CD4-positive, alpha-beta T cell treated with Interleukin-15 for 4 hours (primary cell): ENCODE measurements at regions not wholly inside any gene's neighbourhood (a gene's known extent, or its start where the extent isn't known, plus 50 kb on each side); places are given as distances from the start of the nearest gene placed in this dataset.

Source experiments
- DNase-seq: peaks from one replicate; pipeline ENCODE4 v3.0.0-alpha.2; 2020; ENCODE audit warnings: low spot score

GRCh38 chr2:147468349-147468748, 376.5 kb upstream of the ACVR2A start:
- no peak for DNase-seq

GRCh38 chr2:147467441-147467840, 377.4 kb upstream of the ACVR2A start:
- DNase-seq = no peak

- DNase-seq = no peak
Observed at GRCh38 chr2:147464737-147465357, 380.0 kb upstream of the ACVR2A start.

- no peak for DNase-seq
Observed at GRCh38 chr2:147463881-147464520, 380.8 kb upstream of the ACVR2A start.

- no peak for DNase-seq
Observed at GRCh38 chr2:147460155-147460554, 384.7 kb upstream of the ACVR2A start.

- no peak for DNase-seq
Observed at GRCh38 chr2:147456779-147457178, 388.1 kb upstream of the ACVR2A start.

GRCh38 chr2:147451902-147452515, 392.8 kb upstream of the ACVR2A start:
- DNase-seq = no peak

GRCh38 chr2:147450661-147451510, 393.9 kb upstream of the ACVR2A start:
- DNase-seq = no peak

GRCh38 chr2:147449323-147449991, 395.4 kb upstream of the ACVR2A start:
- DNase-seq = peak; percentile 71

- no peak for DNase-seq
Observed at GRCh38 chr2:147442816-147443215, 402.0 kb upstream of the ACVR2A start.

- DNase-seq = no peak
Observed at GRCh38 chr2:147441182-147441581, 403.6 kb upstream of the ACVR2A start.

GRCh38 chr2:147440734-147441133, 404.1 kb upstream of the ACVR2A start:
- no peak for DNase-seq

- no peak for DNase-seq
Observed at GRCh38 chr2:147439986-147440385, 404.8 kb upstream of the ACVR2A start.

- DNase-seq = no peak
Observed at GRCh38 chr2:147438882-147439281, 405.9 kb upstream of the ACVR2A start.

- no peak for DNase-seq
Observed at GRCh38 chr2:147433822-147434221, 411.0 kb upstream of the ACVR2A start.

- DNase-seq = no peak
Observed at GRCh38 chr2:147430408-147430807, 414.4 kb upstream of the ACVR2A start.

- DNase-seq = no peak
Observed at GRCh38 chr2:147428120-147428747, 416.6 kb upstream of the ACVR2A start.

- no peak for DNase-seq
Observed at GRCh38 chr2:147425437-147426029, 419.3 kb upstream of the ACVR2A start.

- no peak for DNase-seq
Observed at GRCh38 chr2:147424766-147425165, 420.1 kb upstream of the ACVR2A start.

GRCh38 chr2:147420947-147421675, 423.7 kb upstream of the ACVR2A start:
- no peak for DNase-seq

- no peak for DNase-seq
Observed at GRCh38 chr2:147420517-147420916, 424.3 kb upstream of the ACVR2A start.
